ENCODE measurements at regions not wholly inside any gene's neighbourhood (a gene's known extent, or its start where the extent isn't known, plus 50 kb on each side); places are given as distances from the start of the nearest gene placed in this dataset.

DNA sequence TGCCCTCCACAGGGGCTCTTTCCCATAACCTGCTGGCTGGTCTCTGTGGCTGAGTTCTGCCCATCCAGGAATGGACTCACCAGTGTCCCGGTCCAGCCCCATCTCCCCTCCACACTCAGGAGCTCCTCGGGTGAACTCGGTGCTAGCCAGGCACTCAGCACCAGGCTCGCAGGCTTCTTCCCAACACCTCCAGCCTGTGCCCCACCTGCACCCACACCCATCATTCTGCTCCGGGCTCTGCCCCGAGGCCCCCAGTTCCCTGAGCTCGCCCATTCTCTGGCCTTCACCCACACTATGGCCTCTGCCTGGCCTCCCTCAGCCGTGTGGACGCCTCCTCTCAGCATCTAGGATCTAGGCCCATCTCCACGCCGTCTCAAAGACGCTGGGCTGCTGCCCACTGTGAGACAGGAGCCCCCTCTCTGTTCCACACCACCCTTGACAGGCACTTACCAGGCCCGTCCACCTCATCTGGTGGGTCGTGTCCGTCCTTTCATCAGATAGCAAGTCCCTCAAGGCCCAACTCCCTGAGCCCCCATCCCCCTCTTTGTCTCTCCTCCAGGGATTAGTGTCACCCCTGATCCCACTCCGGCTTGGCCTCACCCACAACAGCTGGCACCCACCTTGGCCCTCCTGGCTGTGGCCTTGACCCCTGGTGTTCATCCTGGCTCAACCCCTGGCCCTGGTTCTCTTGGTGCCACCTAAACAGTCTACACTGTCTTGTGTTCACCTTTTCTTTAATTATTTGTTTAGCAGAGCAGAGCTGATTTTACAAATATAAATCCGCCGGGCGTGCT, 76.0 kb upstream of the FAM20C start:
- H3K9me3 Mint-ChIP-seq, result peaks cover 19% of the 10 kb centered on the region
- no peak overlapping the region for H3K4me3 Mint-ChIP-seq
- ATAC-seq (ENCODE audit: low read depth) (no peak), DNase-seq (ENCODE audit: low spot score in 2 of 2) (no peak)
- peaks cover 5% of the 10 kb centered on the region for H3K36me3 Mint-ChIP-seq
- peaks cover 2% of the 10 kb centered on the region for H3K4me1 Mint-ChIP-seq
- H3K27ac Mint-ChIP-seq, result no peak overlapping the region
- H3K27me3 Mint-ChIP-seq, result peaks cover 33% of the 10 kb centered on the region

- DNase-seq (ENCODE audit: low spot score in 2 of 2) (no peak), ATAC-seq (ENCODE audit: low read depth) (no peak)
- Mint-ChIP-seq H3K27me3 (peaks cover 30% of the 10 kb centered on the region), H3K4me1 (peaks cover 2% of the 10 kb centered on the region), H3K36me3 (peaks cover 2% of the 10 kb centered on the region), H3K4me3 (no peak overlapping the region), H3K27ac (no peak overlapping the region), H3K9me3 (peaks cover 15% of the 10 kb centered on the region)
These were observed 74.3 kb upstream of the FAM20C start for GRCh38 chr7:117836-118614.

GRCh38 chr7:118615-119391, 73.6 kb upstream of the FAM20C start:
- DNase-seq (ENCODE audit: low spot score in 2 of 2) (no peak), ATAC-seq (ENCODE audit: low read depth) (no peak)
- no peak overlapping the region for H3K4me3 Mint-ChIP-seq
- H3K36me3 Mint-ChIP-seq, result peaks cover 2% of the 10 kb centered on the region
- H3K4me1 Mint-ChIP-seq, result peaks cover 2% of the 10 kb centered on the region
- H3K27ac Mint-ChIP-seq, result no peak overlapping the region
- peaks cover 11% of the 10 kb centered on the region for H3K9me3 Mint-ChIP-seq
- peaks cover 26% of the 10 kb centered on the region for H3K27me3 Mint-ChIP-seq

- H3K27me3 Mint-ChIP-seq, result peaks cover 24% of the 10 kb centered on the region
- H3K9me3 Mint-ChIP-seq, result peaks cover 3% of the 10 kb centered on the region
- H3K27ac Mint-ChIP-seq, result no peak overlapping the region
- ATAC-seq (ENCODE audit: low read depth), result no peak
- H3K4me3 Mint-ChIP-seq, result no peak overlapping the region
- peaks cover 2% of the 10 kb centered on the region for H3K36me3 Mint-ChIP-seq
- peaks cover 2% of the 10 kb centered on the region for H3K4me1 Mint-ChIP-seq
- no peak for DNase-seq (ENCODE audit: low spot score in 2 of 2)
These were observed 72.8 kb upstream of the FAM20C start for GRCh38 chr7:119392-120163.

GRCh38 chr7:120164-120991, 72.0 kb upstream of the FAM20C start:
- H3K36me3 Mint-ChIP-seq, result peaks cover 2% of the 10 kb centered on the region
- peaks cover 2% of the 10 kb centered on the region for H3K4me1 Mint-ChIP-seq
- no peak overlapping the region for H3K4me3 Mint-ChIP-seq
- peaks cover under 1% of the 10 kb centered on the region for H3K9me3 Mint-ChIP-seq
- DNase-seq (ENCODE audit: low spot score in 2 of 2) (no peak), ATAC-seq (ENCODE audit: low read depth) (no peak)
- no peak overlapping the region for H3K27ac Mint-ChIP-seq
- H3K27me3 Mint-ChIP-seq, result peaks cover 22% of the 10 kb centered on the region

DNA sequence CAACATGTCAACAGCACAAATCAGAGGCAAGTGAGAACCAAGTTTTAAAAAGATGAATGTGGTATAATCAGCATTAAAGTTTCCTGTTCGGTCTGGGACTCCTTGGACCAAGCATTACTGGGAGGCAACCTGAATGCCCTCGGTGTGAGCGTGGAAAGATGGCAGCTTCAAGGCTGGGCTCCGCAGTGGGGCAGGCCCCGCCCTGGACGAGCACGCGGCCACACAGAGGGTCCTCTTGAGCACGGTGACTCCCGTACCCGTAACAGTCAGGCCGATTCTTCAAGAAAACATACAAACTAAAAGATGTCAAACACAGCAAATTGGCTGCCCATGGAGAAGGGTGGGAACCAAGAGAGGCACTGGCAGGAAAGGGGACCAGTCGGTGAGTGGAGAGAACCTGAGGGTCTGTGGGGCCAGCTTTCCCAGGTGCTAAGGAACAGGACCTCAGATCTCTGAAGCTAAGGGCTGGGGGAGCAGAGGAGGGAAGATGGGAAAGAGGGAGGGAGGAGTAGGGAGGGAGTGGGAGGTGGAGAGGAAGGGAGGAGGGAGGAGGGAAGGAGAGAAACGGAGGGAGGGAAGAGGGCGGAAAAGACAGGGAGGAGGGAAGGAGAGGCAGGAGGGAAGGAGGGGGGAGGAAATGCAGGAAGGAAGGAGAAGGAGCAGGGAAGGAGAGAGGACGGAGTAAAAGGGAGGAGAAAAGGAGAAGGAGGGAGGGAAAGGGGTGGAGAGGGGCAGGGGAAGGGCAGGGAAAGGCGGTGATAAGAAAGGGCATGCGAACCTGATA, 71.2 kb upstream of the FAM20C start:
- Mint-ChIP-seq H3K9me3 (no peaks in the 10 kb centered on the region), H3K36me3 (peaks cover 2% of the 10 kb centered on the region), H3K27me3 (peaks cover 20% of the 10 kb centered on the region), H3K4me1 (peaks cover 2% of the 10 kb centered on the region), H3K4me3 (no peak overlapping the region), H3K27ac (no peak overlapping the region)
- ATAC-seq (ENCODE audit: low read depth), result no peak
- DNase-seq (ENCODE audit: low spot score in 2 of 2), result no peak

DNA sequence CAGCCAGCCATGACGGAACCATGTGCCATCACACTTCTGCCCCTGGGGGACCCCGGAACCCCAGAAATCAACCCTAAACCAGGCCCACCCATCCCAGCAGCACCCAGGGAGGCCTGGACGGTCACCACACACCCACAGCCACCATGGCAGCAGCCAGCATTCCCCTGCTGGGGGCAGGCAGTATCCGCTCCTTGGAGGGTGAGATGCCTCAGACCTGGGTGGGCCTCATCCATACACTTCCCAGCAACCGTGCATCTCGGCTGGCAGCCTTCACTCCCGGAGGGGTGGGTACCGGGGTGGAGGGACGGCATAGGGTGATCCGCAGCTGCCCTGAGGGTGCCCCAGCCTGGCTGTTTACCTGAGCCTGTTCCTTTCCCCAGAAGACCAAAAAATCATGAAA, 69.1 kb upstream of the FAM20C start:
- H3K9me3 Mint-ChIP-seq, result no peaks in the 10 kb centered on the region
- ATAC-seq (ENCODE audit: low read depth) (no peak), DNase-seq (ENCODE audit: low spot score in 2 of 2) (no peak)
- H3K27me3 Mint-ChIP-seq, result peaks cover 12% of the 10 kb centered on the region
- no peak overlapping the region for H3K27ac Mint-ChIP-seq
- no peak overlapping the region for H3K4me3 Mint-ChIP-seq
- peaks cover 2% of the 10 kb centered on the region for H3K4me1 Mint-ChIP-seq
- no peaks in the 10 kb centered on the region for H3K36me3 Mint-ChIP-seq

DNA sequence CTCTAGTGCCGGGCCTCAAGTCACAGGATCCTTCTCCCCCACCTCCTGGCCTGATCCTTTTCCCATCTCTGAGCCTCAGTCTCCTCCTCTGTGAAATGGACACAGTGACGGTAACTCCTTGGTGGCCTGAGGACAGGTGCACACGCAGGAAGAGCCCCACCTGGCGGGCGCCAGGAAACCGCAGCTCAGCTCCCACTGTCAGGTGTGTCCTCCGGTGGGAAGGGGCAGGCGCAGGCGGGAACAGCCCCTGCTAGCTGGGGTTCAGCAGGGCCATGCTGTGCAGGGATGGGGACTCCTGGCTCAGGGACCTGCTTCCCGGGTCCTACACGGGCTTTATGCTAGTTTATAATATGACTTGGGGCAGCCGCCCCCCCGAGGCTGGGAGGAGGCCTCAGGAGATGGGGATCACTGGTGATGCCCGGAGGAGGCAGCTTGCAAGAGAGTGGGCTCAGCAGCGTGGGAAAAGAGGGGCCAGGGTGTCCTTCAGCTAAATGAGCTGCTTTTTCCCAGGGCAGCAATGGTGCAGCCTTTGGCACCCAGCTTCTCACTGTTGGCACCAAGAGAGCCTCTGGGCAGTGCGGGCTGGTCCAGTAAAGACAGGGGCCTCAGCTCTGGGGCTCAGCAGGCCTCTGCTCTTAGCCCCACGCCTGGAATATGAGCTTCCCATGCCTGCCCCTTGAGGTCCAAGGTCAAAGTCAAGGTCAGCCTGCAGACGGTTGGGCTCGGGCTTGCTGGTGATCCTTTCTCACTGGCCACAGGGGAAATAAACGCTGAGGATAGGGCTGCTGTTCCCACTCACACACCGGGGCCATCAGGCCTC, 68.0 kb upstream of the FAM20C start:
- DNase-seq (ENCODE audit: low spot score in 2 of 2) (no peak), ATAC-seq (ENCODE audit: low read depth) (no peak)
- no peak overlapping the region for H3K27ac Mint-ChIP-seq
- no peaks in the 10 kb centered on the region for H3K36me3 Mint-ChIP-seq
- H3K4me3 Mint-ChIP-seq, result no peak overlapping the region
- peaks cover 8% of the 10 kb centered on the region for H3K27me3 Mint-ChIP-seq
- no peaks in the 10 kb centered on the region for H3K4me1 Mint-ChIP-seq
- no peaks in the 10 kb centered on the region for H3K9me3 Mint-ChIP-seq

DNA sequence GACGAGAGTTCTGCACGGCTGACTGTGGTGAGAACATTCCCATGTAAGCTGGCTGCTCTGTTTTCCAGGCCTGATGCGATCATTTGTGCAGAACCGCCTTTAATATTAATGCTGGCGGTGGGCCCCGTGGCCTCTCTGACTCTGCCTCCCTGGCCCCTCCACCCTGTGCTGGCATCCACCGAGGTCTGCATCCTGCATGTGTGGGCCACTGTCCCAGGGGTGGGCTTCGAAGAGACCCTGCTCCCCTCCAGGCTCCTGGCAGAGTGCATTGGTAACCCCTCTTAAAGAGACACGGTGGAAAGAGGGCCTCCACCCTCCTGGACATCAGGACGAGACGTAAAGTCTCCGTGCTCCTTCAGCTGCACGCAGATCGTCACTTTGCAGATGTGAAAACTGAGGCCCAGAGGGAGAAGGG, 67.3 kb upstream of the FAM20C start:
- Mint-ChIP-seq H3K9me3 (no peaks in the 10 kb centered on the region), H3K4me3 (no peak overlapping the region), H3K36me3 (no peaks in the 10 kb centered on the region), H3K27ac (no peak overlapping the region), H3K27me3 (peaks cover 8% of the 10 kb centered on the region), H3K4me1 (no peaks in the 10 kb centered on the region)
- ATAC-seq (ENCODE audit: low read depth), result no peak
- no peak for DNase-seq (ENCODE audit: low spot score in 2 of 2)

DNA sequence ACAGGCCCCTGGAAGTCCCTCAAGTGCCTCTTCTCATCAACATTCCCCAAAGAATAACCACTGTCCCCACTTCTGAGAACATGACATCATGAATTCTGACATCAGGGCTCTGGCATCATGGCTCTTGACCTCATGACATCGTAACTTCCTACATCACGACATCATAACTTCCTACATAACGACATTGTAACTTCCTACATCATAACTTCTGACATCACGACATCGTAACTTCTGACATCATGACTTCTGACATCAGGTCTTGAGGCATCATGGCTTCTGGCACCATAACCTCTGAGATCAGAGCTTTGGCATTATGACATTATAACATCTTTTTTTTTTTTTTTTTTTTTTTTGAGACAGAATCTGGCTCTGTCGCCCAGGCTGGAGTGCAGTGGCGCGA, 66.7 kb upstream of the FAM20C start:
- H3K9me3 Mint-ChIP-seq, result no peaks in the 10 kb centered on the region
- no peak for DNase-seq (ENCODE audit: low spot score in 2 of 2)
- peaks cover 8% of the 10 kb centered on the region for H3K27me3 Mint-ChIP-seq
- H3K36me3 Mint-ChIP-seq, result no peaks in the 10 kb centered on the region
- no peak for ATAC-seq (ENCODE audit: low read depth)
- H3K4me3 Mint-ChIP-seq, result no peak overlapping the region
- H3K27ac Mint-ChIP-seq, result no peak overlapping the region
- H3K4me1 Mint-ChIP-seq, result no peaks in the 10 kb centered on the region

DNA sequence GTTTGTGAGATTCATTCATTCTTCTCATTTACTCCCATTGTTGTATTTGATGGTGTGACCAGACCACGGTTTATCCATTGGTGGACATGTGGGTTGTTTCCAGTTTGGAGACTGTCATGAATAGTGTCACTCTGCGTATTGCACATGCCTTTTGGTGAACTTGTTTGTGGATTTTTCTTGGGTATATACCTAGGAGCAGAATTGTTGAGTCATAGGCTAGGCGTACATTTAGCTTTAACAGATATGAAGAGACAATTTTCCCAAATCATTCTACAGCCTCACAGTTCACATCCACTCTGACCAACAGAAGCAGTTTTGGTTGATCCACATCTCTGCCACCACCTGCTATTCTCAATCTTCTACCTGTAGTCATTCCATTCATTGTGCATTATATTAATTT, 66.0 kb upstream of the FAM20C start:
- ATAC-seq (ENCODE audit: low read depth), result no peak
- Mint-ChIP-seq H3K27me3 (peaks cover 2% of the 10 kb centered on the region), H3K4me1 (no peaks in the 10 kb centered on the region), H3K4me3 (no peak overlapping the region), H3K36me3 (no peaks in the 10 kb centered on the region), H3K27ac (no peak overlapping the region), H3K9me3 (no peaks in the 10 kb centered on the region)
- no peak for DNase-seq (ENCODE audit: low spot score in 2 of 2)
